ENCODE measurements at regions not wholly inside any gene's neighbourhood (a gene's known extent, or its start where the extent isn't known, plus 50 kb on each side); places are given as distances from the start of the nearest gene placed in this dataset.

DNA sequence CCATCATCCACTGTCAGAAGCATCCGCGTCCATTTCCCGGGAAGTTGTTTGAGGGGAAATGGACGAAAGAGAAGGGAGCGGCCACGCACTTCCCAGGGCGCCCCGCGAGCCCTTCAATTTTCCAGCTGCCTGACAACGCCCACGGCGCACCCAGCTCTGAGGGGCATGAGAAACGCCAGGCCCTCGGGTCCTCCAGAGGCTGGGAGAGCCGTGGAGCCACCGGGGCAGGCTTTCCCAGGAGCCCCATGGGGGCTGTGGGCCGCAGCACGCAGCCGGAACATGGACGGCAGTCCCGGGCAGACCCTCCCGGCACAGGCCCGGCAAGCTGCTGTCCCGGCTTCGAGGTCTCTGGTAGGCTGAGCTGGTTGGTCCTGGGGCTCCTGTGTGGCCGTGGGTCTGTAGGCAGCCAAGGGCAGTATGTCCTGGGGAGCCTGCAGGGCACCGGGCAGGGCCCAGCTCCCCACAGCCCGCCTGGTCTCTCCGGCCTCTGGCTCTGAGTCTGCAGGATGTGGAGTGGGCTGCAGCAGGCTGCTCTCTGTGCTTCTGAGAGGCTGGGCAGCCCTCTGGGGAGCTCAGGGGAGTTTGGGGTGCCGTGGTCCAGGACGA is 115.2 kb downstream of the FAM53A start:
- TF ChIP-seq EZH2 (IDR thresholded peaks at IDR 0.05; ENCODE audit: low read length, unreplicated experiment) (no peak), EZH2phosphoT487 (IDR thresholded peaks at IDR 0.05; ENCODE audit: borderline replicate concordance, low read length) (no peak)
- TF ChIP-seq, protein P1, sequence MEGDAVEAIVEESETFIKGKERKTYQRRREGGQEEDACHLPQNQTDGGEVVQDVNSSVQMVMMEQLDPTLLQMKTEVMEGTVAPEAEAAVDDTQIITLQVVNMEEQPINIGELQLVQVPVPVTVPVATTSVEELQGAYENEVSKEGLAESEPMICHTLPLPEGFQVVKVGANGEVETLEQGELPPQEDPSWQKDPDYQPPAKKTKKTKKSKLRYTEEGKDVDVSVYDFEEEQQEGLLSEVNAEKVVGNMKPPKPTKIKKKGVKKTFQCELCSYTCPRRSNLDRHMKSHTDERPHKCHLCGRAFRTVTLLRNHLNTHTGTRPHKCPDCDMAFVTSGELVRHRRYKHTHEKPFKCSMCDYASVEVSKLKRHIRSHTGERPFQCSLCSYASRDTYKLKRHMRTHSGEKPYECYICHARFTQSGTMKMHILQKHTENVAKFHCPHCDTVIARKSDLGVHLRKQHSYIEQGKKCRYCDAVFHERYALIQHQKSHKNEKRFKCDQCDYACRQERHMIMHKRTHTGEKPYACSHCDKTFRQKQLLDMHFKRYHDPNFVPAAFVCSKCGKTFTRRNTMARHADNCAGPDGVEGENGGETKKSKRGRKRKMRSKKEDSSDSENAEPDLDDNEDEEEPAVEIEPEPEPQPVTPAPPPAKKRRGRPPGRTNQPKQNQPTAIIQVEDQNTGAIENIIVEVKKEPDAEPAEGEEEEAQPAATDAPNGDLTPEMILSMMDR (conservative IDR thresholded peaks at IDR 0.05; ENCODE audit: low read depth, low read length): no peak

Measured in PC-3 (cell line).